Calu3 (cell line): ENCODE measurements at regions not wholly inside any gene's neighbourhood (a gene's known extent, or its start where the extent isn't known, plus 50 kb on each side); places are given as distances from the start of the nearest gene placed in this dataset.
"Not testable (repeated sequence)": the region's sequence is repeated elsewhere in the genome, so short reads cannot be mapped to it uniquely, and the experiment has no call there.

ENCODE experiments used
- BruUV-seq: library from RNA; stranded (reverse); fragments of 400-500 nt; replicated peaks from 2 replicates; lab custom pipeline; 2021; lab: Mats Ljungman, UMichigan
- CTCF ChIA-PET: fragments of 300-600 bp; sonication (Branson Sonifier 250); formaldehyde crosslinking; loops from one replicate; lab custom pipeline; 2022; ENCODE audit warnings: antibody characterized with exemption; lab: Charles Lee
- DNase-seq: peaks from one replicate; pipeline ENCODE4 v3.0.0; 2022
- H3K27ac Mint-ChIP-seq: one replicate; pipeline ENCODE4 v1.8.0; 2022; ENCODE audit warnings: mixed read lengths; ENCODE audit not compliant: unreplicated experiment
- H3K27me3 Mint-ChIP-seq: one replicate; pipeline ENCODE4 v1.8.0; 2022; ENCODE audit warnings: mixed read lengths; ENCODE audit not compliant: unreplicated experiment
- H3K36me3 Mint-ChIP-seq: one replicate; pipeline ENCODE4 v1.8.0; 2022; ENCODE audit warnings: mild to moderate bottlenecking, moderate library complexity, mixed read lengths; ENCODE audit not compliant: insufficient read depth, unreplicated experiment
- H3K4me1 Mint-ChIP-seq: one replicate; pipeline ENCODE4 v1.8.0; 2022; ENCODE audit warnings: mild to moderate bottlenecking, low read depth, mixed read lengths; ENCODE audit not compliant: unreplicated experiment
- H3K4me3 Mint-ChIP-seq: one replicate; pipeline ENCODE4 v1.8.0; 2022; ENCODE audit warnings: mild to moderate bottlenecking, low read depth, moderate library complexity, mixed read lengths; ENCODE audit not compliant: unreplicated experiment
- H3K9me3 Mint-ChIP-seq: one replicate; pipeline ENCODE4 v1.8.0; 2022; ENCODE audit warnings: low read depth, mixed read lengths; ENCODE audit not compliant: unreplicated experiment
- intact Hi-C: fragments of 100-400 bp; cut with micrococcal nuclease; formaldehyde crosslinking; loops from one replicate; pipeline ENCODE4 v1.10.0; 2022; ENCODE audit not compliant: unreplicated experiment
- TF ChIP-seq, protein P1 (sequence below): fragments of 200-600 bp; IDR thresholded peaks from one replicate; pipeline ENCODE4 v1.8.0; 2022; ENCODE audit warnings: antibody characterized with exemption; ENCODE audit not compliant: unreplicated experiment

DNA sequence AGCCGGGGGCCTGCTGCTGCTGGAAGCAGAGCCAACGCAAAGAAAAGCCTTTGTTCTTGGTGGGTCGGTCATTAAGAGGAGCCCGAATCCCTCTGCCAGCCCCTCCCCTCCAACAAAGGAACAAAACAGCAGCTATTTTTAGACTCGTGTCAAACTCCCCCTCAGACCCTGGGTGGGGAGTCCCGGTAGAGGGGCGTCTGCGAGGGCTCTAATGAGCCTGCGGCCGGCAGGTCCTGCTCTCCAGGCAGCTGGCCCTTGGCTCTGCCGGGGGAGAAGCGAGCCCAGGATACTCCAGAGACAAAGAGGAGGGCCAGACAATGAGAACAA lies 114.0 kb downstream of the LHX2 start:
- CTCF ChIA-PET = no interaction called here
- TF ChIP-seq, protein P1, sequence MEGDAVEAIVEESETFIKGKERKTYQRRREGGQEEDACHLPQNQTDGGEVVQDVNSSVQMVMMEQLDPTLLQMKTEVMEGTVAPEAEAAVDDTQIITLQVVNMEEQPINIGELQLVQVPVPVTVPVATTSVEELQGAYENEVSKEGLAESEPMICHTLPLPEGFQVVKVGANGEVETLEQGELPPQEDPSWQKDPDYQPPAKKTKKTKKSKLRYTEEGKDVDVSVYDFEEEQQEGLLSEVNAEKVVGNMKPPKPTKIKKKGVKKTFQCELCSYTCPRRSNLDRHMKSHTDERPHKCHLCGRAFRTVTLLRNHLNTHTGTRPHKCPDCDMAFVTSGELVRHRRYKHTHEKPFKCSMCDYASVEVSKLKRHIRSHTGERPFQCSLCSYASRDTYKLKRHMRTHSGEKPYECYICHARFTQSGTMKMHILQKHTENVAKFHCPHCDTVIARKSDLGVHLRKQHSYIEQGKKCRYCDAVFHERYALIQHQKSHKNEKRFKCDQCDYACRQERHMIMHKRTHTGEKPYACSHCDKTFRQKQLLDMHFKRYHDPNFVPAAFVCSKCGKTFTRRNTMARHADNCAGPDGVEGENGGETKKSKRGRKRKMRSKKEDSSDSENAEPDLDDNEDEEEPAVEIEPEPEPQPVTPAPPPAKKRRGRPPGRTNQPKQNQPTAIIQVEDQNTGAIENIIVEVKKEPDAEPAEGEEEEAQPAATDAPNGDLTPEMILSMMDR = no peak
- DNase-seq = no peak
- H3K4me3 Mint-ChIP-seq = no peak overlapping the region
- H3K27me3 Mint-ChIP-seq = no peaks in the 10 kb centered on the region
- BruUV-seq = no TSS peak
- no peak overlapping the region for H3K27ac Mint-ChIP-seq
- peaks cover 12% of the 10 kb centered on the region for H3K4me1 Mint-ChIP-seq
- H3K9me3 Mint-ChIP-seq = no peaks in the 10 kb centered on the region
- intact Hi-C loops = loop anchor here (5.0 to 10.0 kb wide), 3 partner anchors 139 to 269 kb away; no protein-coding TSS in a partner anchor
- no peaks in the 10 kb centered on the region for H3K36me3 Mint-ChIP-seq

DNA sequence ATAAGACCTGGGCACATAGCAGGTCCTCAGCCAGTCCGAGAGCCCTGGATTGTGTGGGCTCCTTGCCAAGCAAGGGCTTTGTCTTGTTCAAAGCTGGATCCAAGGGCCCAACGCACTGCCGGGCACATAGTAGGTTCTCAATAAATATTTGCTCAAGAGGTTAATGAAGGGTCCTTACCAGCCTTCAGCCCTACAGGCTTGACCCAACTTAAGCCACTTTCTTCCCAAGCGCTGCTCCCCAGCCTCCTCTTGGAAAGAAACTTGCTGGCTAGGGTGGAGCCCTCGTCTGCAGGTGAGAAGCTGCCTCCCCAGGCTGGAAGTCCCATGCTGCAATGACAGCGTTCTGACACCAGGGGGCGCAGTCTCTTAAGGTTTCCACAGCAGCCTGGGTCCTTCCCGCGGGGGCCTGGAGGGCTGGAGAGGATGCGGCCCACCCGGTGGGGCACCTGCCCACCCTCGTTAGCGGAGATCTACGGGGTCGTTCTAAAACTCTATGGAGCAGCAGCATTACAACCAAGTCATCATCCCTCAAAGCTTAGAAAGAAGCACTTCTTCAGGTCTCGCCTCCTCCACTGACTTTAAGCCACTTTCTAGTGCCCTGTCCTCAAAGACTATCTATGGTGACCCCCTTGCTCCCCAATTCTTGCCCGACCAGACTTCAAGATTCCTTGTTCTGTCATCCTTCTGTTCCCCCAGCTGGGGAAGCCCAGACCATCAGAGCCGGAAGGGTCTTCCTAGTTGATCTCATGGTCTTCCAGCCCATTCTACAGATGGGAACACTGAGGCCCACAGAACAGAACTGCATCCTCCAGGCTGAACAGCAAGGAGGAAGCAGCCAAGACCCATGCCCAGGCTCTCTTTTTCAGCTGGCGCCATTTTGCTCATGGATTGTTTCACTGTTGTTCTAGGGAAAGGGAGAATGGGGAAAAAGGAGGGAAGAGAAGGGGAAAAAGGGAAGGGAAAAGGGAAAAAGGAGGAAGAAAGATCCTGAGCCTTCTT lies 115.4 kb downstream of the LHX2 start:
- no TSS peak for BruUV-seq
- H3K4me1 Mint-ChIP-seq = peaks cover 12% of the 10 kb centered on the region

DNA sequence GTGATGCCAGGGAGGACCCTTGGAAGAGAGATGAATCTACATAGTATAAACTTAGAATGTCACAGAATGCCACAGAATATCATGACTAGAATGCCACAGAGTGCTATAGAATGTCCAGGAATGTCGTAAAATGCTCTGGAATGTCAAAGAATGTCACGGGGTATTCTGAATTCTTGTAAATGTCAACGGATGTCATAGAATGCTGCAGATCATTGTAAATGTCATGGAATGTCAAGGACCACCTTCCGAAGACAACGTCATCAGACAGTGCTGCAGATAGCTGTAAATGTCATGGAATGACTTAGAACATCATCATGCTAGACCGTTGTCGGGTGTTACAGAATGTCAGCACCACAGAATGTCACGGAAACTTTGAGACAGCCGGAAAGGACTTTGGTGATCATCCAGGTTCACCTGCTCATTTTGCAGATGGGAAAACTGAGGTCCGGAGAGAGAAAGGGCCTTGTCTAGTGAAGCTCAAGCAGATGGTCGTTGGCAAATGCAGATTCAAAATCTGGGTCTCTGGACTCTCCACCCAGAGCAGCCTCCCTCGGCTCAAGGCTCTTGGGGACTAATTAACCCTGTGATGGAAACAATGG lies 117.1 kb downstream of the LHX2 start:
- no TSS peak for BruUV-seq
- Mint-ChIP-seq H3K4me1 (peaks cover 9% of the 10 kb centered on the region), H3K4me3 (no peak overlapping the region), H3K27ac (no peak overlapping the region), H3K9me3 (no peaks in the 10 kb centered on the region), H3K36me3 (no peaks in the 10 kb centered on the region), H3K27me3 (no peaks in the 10 kb centered on the region)
- DNase-seq = no peak
- intact Hi-C loops = loop anchor here (5.0 to 10.0 kb wide), 3 partner anchors 136 to 266 kb away; no protein-coding TSS in a partner anchor
- TF ChIP-seq, protein P1 = no peak
- CTCF ChIA-PET = no interaction called here

More for the DNA sequence above, 115.4 kb downstream of the LHX2 start:
- no peak overlapping the region for H3K27ac Mint-ChIP-seq
- no peaks in the 10 kb centered on the region for H3K36me3 Mint-ChIP-seq
- TF ChIP-seq, protein P1 = peak; percentile 93
- intact Hi-C loops = loop anchor here (5.0 to 10.0 kb wide), 3 partner anchors 138 to 268 kb away; no protein-coding TSS in a partner anchor
- no peaks in the 10 kb centered on the region for H3K9me3 Mint-ChIP-seq
- CTCF ChIA-PET = interaction anchor here (0.5 to 1.3 kb wide), 5 partner anchors 133 to 432 kb away, joined by 3 to 5 read pairs (median 3); no protein-coding TSS in a partner anchor
- no peaks in the 10 kb centered on the region for H3K27me3 Mint-ChIP-seq
- no peak overlapping the region for H3K4me3 Mint-ChIP-seq
- DNase-seq = peak; percentile 79

DNA sequence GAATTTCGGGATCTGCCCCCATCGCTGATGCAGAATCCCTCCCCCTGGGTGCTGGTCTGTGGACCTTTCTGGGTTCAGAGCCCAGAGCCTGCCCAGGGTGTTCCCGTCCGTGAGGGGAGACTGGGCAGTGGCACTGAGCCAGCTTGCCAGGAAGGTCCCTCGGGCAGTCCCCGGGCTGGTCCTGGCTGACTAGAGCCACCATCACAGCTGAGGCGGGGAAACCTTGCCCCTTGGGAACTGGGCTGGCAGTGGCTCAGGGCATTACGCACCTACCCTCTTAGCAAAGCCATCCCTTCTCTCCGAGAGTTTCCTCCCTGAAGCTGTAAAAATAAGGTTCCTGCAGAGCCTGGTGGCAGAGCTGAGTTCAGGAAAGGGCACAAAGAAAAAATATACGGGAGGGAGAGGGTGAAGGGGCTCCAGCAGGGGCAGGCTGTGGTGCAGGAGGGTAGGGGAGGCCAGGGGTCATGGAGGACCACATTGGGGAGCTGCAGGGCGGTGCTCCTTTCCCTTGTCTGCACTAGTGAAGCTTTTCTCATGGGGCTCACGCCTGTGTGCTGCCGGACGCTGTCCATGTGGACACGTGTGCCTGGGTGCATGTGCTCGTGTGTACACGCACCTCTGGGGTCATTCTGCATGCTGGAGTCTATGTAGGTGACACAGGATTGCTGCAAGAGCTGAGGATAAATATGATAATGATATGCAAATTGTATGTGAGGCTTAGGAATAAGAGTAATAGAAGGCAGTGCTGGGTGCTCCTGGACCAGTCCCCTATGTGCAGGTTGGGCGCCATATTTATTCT lies 118.9 kb downstream of the LHX2 start:
- no TSS peak for BruUV-seq
- H3K9me3 Mint-ChIP-seq = no peaks in the 10 kb centered on the region
- H3K27me3 Mint-ChIP-seq = no peaks in the 10 kb centered on the region
- intact Hi-C loops = no loop called here
- TF ChIP-seq, protein P1 = no peak
- no peak for DNase-seq
- CTCF ChIA-PET = no interaction called here
- H3K27ac Mint-ChIP-seq = no peak overlapping the region
- no peaks in the 10 kb centered on the region for H3K36me3 Mint-ChIP-seq
- peaks cover 9% of the 10 kb centered on the region for H3K4me1 Mint-ChIP-seq
- H3K4me3 Mint-ChIP-seq = no peak overlapping the region

DNA sequence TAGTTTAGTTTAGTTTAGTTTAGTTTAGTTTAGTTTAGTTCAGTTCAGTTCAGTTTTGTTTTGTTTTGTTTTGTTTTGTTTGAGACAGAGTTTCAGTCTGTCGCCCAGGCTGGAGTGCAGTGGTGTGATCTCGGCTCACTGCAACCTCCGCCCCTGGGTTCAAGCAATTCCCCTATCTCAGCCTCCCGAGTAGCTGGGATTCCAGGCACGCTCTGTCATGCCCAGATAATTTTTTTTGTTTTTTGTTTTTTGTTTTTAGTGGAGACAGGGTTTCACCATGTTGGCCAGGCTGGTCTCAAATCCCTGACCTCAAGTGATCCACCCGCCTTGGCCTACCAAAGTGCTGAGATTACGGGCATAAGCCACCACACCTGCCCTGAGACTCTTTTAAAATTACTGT lies 120.0 kb downstream of the LHX2 start:
- intact Hi-C loops = not testable (repeated sequence)

More for the DNA sequence above, 120.0 kb downstream of the LHX2 start:
- CTCF ChIA-PET = interaction anchor here (0.5 to 0.7 kb wide), 2 partner anchors 150 to 516 kb away, joined by 4 read pairs; no protein-coding TSS in a partner anchor
- BruUV-seq, DNase-seq, H3K27ac Mint-ChIP-seq, H3K4me3 Mint-ChIP-seq, H3K9me3 Mint-ChIP-seq, H3K4me1 Mint-ChIP-seq, H3K36me3 Mint-ChIP-seq, H3K27me3 Mint-ChIP-seq: not testable (repeated sequence)
